ENCODE measurements at regions not wholly inside any gene's neighbourhood (a gene's known extent, or its start where the extent isn't known, plus 50 kb on each side); places are given as distances from the start of the nearest gene placed in this dataset.

- TF ChIP-seq CTCF (IDR thresholded peaks at IDR 0.05 in 2 of 3, conservative IDR thresholded peaks at IDR 0.05 in 1 of 3; ENCODE audit: control insufficient read depth in 2 of 3, extremely low read depth in 1 of 3, insufficient read depth in 1 of 3, low read depth in 3 of 3, low read length in 3 of 3), result no peak
- TF ChIP-seq GABPA (IDR thresholded peaks at IDR 0.05; ENCODE audit: low read depth), result no peak
- no peak for TF ChIP-seq CEBPB (IDR thresholded peaks at IDR 0.05; ENCODE audit: borderline replicate concordance in 1 of 2, low read depth in 2 of 2, low read length in 2 of 2)
- no peak for TF ChIP-seq POLR2A (IDR thresholded peaks at IDR 0.05; ENCODE audit: low read depth, low read length)
- no peak for TF ChIP-seq HCFC1 (IDR thresholded peaks at IDR 0.05; ENCODE audit: low read length)
- no peak for TF ChIP-seq SIN3A (IDR thresholded peaks at IDR 0.05; ENCODE audit: low read depth, low read length)
- TF ChIP-seq, protein P1, sequence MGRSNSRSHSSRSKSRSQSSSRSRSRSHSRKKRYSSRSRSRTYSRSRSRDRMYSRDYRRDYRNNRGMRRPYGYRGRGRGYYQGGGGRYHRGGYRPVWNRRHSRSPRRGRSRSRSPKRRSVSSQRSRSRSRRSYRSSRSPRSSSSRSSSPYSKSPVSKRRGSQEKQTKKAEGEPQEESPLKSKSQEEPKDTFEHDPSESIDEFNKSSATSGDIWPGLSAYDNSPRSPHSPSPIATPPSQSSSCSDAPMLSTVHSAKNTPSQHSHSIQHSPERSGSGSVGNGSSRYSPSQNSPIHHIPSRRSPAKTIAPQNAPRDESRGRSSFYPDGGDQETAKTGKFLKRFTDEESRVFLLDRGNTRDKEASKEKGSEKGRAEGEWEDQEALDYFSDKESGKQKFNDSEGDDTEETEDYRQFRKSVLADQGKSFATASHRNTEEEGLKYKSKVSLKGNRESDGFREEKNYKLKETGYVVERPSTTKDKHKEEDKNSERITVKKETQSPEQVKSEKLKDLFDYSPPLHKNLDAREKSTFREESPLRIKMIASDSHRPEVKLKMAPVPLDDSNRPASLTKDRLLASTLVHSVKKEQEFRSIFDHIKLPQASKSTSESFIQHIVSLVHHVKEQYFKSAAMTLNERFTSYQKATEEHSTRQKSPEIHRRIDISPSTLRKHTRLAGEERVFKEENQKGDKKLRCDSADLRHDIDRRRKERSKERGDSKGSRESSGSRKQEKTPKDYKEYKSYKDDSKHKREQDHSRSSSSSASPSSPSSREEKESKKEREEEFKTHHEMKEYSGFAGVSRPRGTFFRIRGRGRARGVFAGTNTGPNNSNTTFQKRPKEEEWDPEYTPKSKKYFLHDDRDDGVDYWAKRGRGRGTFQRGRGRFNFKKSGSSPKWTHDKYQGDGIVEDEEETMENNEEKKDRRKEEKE (IDR thresholded peaks at IDR 0.05), result no peak
- no peak for TF ChIP-seq NBN (IDR thresholded peaks at IDR 0.05)
- TF ChIP-seq POLR2AphosphoS5 (IDR thresholded peaks at IDR 0.05; ENCODE audit: low read length), result no peak
- no peak for TF ChIP-seq BMI1 (IDR thresholded peaks at IDR 0.05; ENCODE audit: borderline replicate concordance)
- no peak for TF ChIP-seq RAD21 (IDR thresholded peaks at IDR 0.05; ENCODE audit: insufficient read depth, low read depth, low read length)
These were observed 472.1 kb upstream of the IGFBP3 start for GRCh38 chr7:46393142-46393541.
